WTC11 (cell line): ENCODE measurements at regions not wholly inside any gene's neighbourhood (a gene's known extent, or its start where the extent isn't known, plus 50 kb on each side); places are given as distances from the start of the nearest gene placed in this dataset.

Experiments
- ATF2 ChIP-seq: sonication (generic); formaldehyde crosslinking; IDR thresholded peaks from 2 replicates; pipeline ENCODE4 v1.8.1; 2022; ENCODE audit warnings: low read depth, missing genetic modification reagents, borderline replicate concordance
- CTCF ChIP-seq: fragments of 200-600 bp; IDR thresholded peaks from 2 replicates; pipeline ENCODE4 v1.8.0; 2022; ENCODE audit warnings: antibody characterized with exemption
- FOXJ3 ChIP-seq: sonication (generic); formaldehyde crosslinking; IDR thresholded peaks from 2 replicates; pipeline ENCODE4 v1.9.0; 2021; ENCODE audit warnings: missing genetic modification reagents, mild to moderate bottlenecking, borderline replicate concordance
- IRF2 ChIP-seq: sonication (generic); formaldehyde crosslinking; IDR thresholded peaks from 2 replicates; pipeline ENCODE4 v1.8.0; 2022; ENCODE audit warnings: low read depth, missing genetic modification reagents, borderline replicate concordance
- KAT7 ChIP-seq: sonication (generic); formaldehyde crosslinking; IDR thresholded peaks from 2 replicates; pipeline ENCODE4 v1.8.1; 2023; ENCODE audit warnings: missing genetic modification reagents, mild to moderate bottlenecking, borderline replicate concordance
- RELA ChIP-seq: sonication (generic); formaldehyde crosslinking; IDR thresholded peaks from 2 replicates; pipeline ENCODE4 v1.8.1; 2022; ENCODE audit warnings: missing genetic modification reagents, mild to moderate bottlenecking, borderline replicate concordance
- TEAD4 ChIP-seq: sonication (generic); formaldehyde crosslinking; IDR thresholded peaks from 2 replicates; pipeline ENCODE4 v1.8.0; 2022; ENCODE audit warnings: mild to moderate bottlenecking, missing genetic modification reagents
- ZNF121 ChIP-seq: sonication (generic); formaldehyde crosslinking; IDR thresholded peaks from 2 replicates; pipeline ENCODE4 v1.8.0; 2023; ENCODE audit warnings: missing genetic modification reagents

- TF ChIP-seq KAT7 (no peak), CTCF (no peak), ATF2 (no peak), FOXJ3 (CRISPR knock-in tag) (no peak), ZNF121 (CRISPR knock-in tag) (no peak), RELA (CRISPR knock-in tag) (no peak), TEAD4 (CRISPR knock-in tag) (no peak), IRF2 (no peak)
These were observed 455.9 kb downstream of the TAF11L14 start for GRCh38 chr5:18090177-18090576.
